ENCODE measurements at regions not wholly inside any gene's neighbourhood (a gene's known extent, or its start where the extent isn't known, plus 50 kb on each side); places are given as distances from the start of the nearest gene placed in this dataset.

GRCh38 chr2:40874380-40874779 is 422.5 kb upstream of the SLC8A1 start:
- no peaks in the 10 kb centered on the region for H3K79me2 ChIP-seq (ENCODE audit: insufficient read depth, low read depth, low read length)
- no peak overlapping the region for H3K27ac ChIP-seq (ENCODE audit: low read depth, low read length, poor library complexity, severe bottlenecking)
- H4K20me1 ChIP-seq (ENCODE audit: insufficient read depth, low read length) = no peaks in the 10 kb centered on the region
- no peak for DNase-seq (ENCODE audit: low spot score)
- BruUV-seq (replicated peaks) = no TSS peak
- H3K4me3 ChIP-seq (ENCODE audit: low read depth, low read length, poor library complexity, severe bottlenecking) = no peak overlapping the region
- TF ChIP-seq, protein P1, sequence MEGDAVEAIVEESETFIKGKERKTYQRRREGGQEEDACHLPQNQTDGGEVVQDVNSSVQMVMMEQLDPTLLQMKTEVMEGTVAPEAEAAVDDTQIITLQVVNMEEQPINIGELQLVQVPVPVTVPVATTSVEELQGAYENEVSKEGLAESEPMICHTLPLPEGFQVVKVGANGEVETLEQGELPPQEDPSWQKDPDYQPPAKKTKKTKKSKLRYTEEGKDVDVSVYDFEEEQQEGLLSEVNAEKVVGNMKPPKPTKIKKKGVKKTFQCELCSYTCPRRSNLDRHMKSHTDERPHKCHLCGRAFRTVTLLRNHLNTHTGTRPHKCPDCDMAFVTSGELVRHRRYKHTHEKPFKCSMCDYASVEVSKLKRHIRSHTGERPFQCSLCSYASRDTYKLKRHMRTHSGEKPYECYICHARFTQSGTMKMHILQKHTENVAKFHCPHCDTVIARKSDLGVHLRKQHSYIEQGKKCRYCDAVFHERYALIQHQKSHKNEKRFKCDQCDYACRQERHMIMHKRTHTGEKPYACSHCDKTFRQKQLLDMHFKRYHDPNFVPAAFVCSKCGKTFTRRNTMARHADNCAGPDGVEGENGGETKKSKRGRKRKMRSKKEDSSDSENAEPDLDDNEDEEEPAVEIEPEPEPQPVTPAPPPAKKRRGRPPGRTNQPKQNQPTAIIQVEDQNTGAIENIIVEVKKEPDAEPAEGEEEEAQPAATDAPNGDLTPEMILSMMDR (conservative IDR thresholded peaks at IDR 0.05; ENCODE audit: low read length) = no peak
- TF ChIP-seq EZH2phosphoT487 (IDR thresholded peaks at IDR 0.05; ENCODE audit: borderline replicate concordance, low read depth, low read length) = no peak
- no peak overlapping the region for H2AFZ ChIP-seq (ENCODE audit: low read length)
- no peak overlapping the region for H3K4me2 ChIP-seq (ENCODE audit: low read length)
- H3K9me3 ChIP-seq (ENCODE audit: low read length) = no peaks in the 10 kb centered on the region
- intact Hi-C loops (cut with micrococcal nuclease; ENCODE audit: unreplicated experiment) = no loop called here
- CTCF ChIA-PET (ENCODE audit: unreplicated experiment) = no interaction called here
- H3K36me3 ChIP-seq (ENCODE audit: insufficient read depth, low read length) = no peaks in the 10 kb centered on the region
- H3K4me1 ChIP-seq (ENCODE audit: insufficient read depth, low read length, poor library complexity, severe bottlenecking) = no peaks in the 10 kb centered on the region
- H3K9me2 ChIP-seq (ENCODE audit: insufficient read depth, low read length) = no peaks in the 10 kb centered on the region
- POLR2A ChIA-PET = no interaction called here

- no peak for TF ChIP-seq EZH2phosphoT487 (IDR thresholded peaks at IDR 0.05; ENCODE audit: borderline replicate concordance, low read depth, low read length)
- TF ChIP-seq, protein P1 (conservative IDR thresholded peaks at IDR 0.05; ENCODE audit: low read length) = no peak
- no peak for DNase-seq (ENCODE audit: low spot score)
- Histone ChIP-seq H3K4me1 (ENCODE audit: insufficient read depth, low read length, poor library complexity, severe bottlenecking) (no peaks in the 10 kb centered on the region), H3K9me3 (ENCODE audit: low read length) (no peaks in the 10 kb centered on the region), H2AFZ (ENCODE audit: low read length) (no peak overlapping the region), H3K4me3 (ENCODE audit: low read depth, low read length, poor library complexity, severe bottlenecking) (no peak overlapping the region), H3K27ac (ENCODE audit: low read depth, low read length, poor library complexity, severe bottlenecking) (no peak overlapping the region), H3K36me3 (ENCODE audit: insufficient read depth, low read length) (no peaks in the 10 kb centered on the region), H4K20me1 (ENCODE audit: insufficient read depth, low read length) (no peaks in the 10 kb centered on the region), H3K9me2 (ENCODE audit: insufficient read depth, low read length) (no peaks in the 10 kb centered on the region), H3K4me2 (ENCODE audit: low read length) (no peak overlapping the region), H3K79me2 (ENCODE audit: insufficient read depth, low read depth, low read length) (no peaks in the 10 kb centered on the region)
- POLR2A ChIA-PET = interaction anchor here (0.6 to 2.2 kb wide), 2 partner anchors 11 to 832 kb away, joined by 3 to 5 read pairs; no protein-coding TSS in a partner anchor
- CTCF ChIA-PET (ENCODE audit: unreplicated experiment) = no interaction called here
- BruUV-seq (replicated peaks) = no TSS peak
- intact Hi-C loops (cut with micrococcal nuclease; ENCODE audit: unreplicated experiment) = no loop called here
Measured at GRCh38 chr2:40877734-40878288, 425.9 kb upstream of the SLC8A1 start.

DNA sequence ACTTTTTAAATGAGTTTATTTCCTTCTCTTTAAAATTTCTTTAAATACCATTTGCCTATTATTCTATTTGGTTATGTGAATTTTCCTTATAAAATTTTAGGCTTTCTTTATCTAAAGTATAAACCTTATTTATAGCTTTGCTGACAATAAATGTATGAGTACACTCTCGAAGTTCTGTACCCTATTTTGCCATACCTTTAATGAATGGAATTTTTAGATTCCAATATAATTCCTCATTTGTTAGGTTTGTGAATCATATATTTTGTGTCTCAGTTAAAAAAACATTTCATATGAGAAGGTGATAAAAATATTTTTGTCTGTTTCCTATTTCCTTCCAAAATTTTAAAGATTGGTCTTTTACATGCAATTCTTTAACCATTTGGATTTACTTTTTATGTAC is 427.4 kb upstream of the SLC8A1 start:
- ChIA-PET CTCF (ENCODE audit: unreplicated experiment) (no interaction called here), POLR2A (interaction anchor here (0.6 to 1.3 kb wide), 2 partner anchors 13 to 118 kb away, joined by 3 to 5 read pairs; no protein-coding TSS in a partner anchor)
- H3K4me3 ChIP-seq (ENCODE audit: low read depth, low read length, poor library complexity, severe bottlenecking) = no peak overlapping the region
- H3K27ac ChIP-seq (ENCODE audit: low read depth, low read length, poor library complexity, severe bottlenecking) = no peak overlapping the region
- DNase-seq (ENCODE audit: low spot score) = no peak
- no peaks in the 10 kb centered on the region for H4K20me1 ChIP-seq (ENCODE audit: insufficient read depth, low read length)
- H2AFZ ChIP-seq (ENCODE audit: low read length) = no peak overlapping the region
- no TSS peak for BruUV-seq (replicated peaks)
- no peak overlapping the region for H3K4me2 ChIP-seq (ENCODE audit: low read length)
- TF ChIP-seq, protein P1 (conservative IDR thresholded peaks at IDR 0.05; ENCODE audit: low read length) = no peak
- no peak for TF ChIP-seq EZH2phosphoT487 (IDR thresholded peaks at IDR 0.05; ENCODE audit: borderline replicate concordance, low read depth, low read length)
- no peaks in the 10 kb centered on the region for H3K9me3 ChIP-seq (ENCODE audit: low read length)
- H3K9me2 ChIP-seq (ENCODE audit: insufficient read depth, low read length) = no peaks in the 10 kb centered on the region
- no peaks in the 10 kb centered on the region for H3K36me3 ChIP-seq (ENCODE audit: insufficient read depth, low read length)
- intact Hi-C loops (cut with micrococcal nuclease; ENCODE audit: unreplicated experiment) = no loop called here
- H3K79me2 ChIP-seq (ENCODE audit: insufficient read depth, low read depth, low read length) = no peaks in the 10 kb centered on the region
- H3K4me1 ChIP-seq (ENCODE audit: insufficient read depth, low read length, poor library complexity, severe bottlenecking) = no peaks in the 10 kb centered on the region
